ENCODE measurements at regions not wholly inside any gene's neighbourhood (a gene's known extent, or its start where the extent isn't known, plus 50 kb on each side); places are given as distances from the start of the nearest gene placed in this dataset.

DNA sequence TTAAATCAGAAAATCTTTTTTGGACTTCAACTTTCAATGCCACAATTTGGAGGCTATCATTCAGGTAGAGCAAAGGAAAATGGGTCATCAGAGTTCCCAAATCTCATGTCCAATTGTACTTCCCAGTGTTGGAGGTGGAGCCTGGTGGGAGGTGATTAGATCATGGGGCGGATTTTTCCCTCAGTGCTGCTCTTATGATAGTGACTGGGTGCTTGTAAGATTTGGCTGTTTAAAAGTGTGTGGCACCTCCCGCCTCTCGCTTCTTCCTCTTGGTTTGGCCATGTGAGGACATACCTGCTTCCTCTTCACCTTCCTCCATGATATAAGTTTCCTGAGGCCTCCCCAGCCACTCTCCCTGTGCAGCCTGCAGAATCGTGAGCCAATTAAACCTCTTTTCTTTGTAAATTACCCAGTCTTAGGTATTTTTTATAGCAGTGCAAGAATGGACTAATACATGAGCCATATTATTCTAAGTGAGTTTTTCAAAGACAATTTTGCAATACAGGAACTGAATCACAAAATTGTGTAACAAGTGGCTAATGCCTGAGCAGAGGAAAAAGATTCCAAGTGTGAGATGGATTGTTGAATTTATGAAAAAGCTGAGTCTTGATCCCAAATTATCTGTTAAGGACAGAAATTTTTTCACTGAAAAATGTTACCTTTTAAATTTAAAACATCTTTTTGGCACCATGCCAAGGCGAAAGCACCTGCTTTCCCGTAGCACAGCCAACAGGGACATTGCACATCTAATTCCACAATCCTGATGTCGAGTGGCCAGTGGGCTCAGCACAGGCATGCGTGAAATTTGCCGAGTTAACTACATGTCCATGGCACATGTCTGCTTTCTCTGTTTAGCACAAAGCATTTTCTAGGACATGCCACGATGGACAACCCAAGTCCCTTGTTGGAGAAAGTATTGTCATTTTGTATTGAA lies 150.9 kb downstream of the COL6A3 start:
- DNase-seq (ENCODE audit: low read depth in 3 of 3, low spot score in 2 of 3): no peak

DNA sequence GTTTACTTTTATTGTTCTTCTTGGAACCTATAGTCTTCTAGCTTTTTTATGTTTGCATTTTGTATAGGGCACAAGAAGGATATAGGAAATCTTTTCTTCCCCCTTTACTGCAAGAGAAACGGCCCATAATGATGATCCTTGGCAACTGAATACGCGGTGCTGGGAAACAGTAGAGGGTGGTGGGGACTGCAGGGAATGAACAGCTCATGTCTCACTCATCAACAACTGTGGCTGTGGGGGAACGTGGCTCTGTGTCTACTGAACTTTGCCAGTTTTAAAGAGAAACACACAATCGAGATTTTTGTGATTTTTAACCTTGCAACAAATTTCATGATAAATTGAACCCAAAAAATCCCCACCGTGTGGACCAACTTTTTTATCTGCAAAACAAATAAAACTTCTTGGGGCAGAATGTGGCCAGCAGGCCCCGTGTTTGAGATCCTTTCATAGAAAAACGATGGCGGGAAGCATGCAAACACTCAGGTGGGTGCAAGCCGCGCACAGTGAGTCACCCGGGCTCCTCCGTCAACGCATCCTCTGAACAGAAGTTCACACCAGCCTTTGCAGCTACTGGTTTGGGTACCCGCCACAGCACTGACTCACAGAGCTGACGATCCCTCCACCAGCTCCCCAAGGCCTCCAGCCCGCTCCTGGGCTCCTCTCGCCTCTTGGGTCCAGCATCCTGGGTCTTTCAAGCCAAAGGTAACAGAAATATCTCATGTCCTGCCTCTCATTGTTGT lies 149.3 kb downstream of the COL6A3 start:
- no peak for DNase-seq (ENCODE audit: low read depth in 3 of 3, low spot score in 2 of 3)

DNA sequence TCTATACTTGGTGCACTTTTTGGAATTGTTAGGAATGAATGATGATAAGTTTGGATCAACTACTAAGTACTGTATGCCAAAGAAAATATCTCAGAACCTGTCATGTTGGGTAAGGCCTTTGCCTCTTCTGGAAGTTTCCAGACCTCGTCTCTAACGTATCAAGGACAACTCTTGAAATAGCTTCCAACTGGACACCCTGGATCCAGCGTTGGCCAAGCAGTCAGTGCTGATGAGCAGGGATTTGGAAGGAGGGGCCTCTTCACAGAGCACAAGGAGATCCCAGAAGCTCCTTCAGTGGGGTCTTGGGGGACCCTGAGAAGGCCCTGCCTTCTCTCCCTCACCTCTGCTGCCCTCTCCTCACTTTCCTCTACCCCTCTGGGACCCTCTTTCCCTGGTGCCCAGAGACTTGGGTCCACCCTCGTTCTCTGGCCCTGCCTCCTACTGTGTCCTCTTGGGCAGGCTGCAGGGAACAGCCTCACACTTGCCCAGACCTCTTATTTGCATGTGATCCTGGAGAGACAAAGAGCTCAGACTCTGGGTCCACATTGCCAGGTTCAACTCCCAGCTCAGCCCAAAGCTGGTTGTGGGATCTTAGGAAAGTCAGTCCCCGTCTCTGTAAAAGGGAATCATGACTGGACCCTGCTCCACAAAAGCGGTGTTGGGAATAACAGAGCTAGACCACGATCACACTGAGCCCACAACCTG lies 145.8 kb downstream of the COL6A3 start:
- no peak for DNase-seq (ENCODE audit: low read depth in 3 of 3, low spot score in 2 of 3)

DNA sequence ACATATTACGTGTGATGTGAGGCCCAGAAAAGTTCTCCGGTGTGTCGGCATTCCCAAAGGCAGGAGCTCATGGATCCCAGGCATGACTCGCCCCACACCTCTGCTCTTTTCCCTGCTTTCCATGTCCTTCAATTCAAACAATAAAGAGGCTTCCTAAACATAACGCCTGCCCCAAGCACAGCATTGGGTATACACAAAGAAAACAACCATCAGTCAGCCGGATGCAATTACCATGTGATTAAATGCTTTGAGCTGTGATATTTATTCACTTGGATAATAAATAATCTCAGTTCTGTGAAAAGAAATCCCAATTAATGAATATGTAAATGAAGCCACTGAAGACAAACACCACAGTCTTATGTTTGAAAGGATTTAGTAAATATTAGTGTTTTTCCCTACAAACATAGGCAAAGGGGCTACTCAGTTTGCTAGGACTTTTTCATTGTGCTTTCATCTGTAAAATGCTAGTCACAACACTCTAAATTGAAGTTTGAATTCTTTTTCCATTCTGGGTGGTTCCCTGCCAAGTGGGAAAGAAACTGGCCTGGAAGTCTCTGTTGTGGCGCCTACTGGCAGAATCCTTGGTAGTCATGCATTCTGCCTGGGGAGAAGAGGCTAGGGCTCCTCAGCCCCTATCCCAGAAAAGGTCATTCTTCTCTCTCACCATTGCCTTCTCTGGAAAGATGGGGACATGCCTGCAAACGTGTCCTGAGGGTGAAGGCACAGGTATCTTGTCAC lies 144.7 kb downstream of the COL6A3 start:
- no peak for DNase-seq (ENCODE audit: low read depth in 3 of 3, low spot score in 2 of 3)

DNA sequence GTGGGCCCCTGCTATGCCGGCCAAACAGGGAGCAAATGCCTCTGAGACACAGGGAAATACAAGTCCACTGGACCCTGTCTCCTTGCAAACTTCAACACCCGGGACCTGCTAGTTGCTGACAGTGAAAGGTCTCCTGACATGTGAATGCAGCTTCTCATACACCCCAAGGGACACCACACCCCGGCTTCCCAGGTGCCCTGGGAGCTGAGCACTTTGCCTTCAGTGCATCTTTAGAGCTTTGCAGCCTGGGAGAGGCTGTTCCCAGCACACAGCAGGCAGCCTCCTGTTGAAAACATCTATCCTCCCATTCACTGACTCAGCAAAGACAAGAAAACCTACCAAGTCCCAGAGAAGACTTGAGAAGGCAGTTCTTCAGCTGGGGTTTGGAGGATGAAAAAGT lies 143.4 kb downstream of the COL6A3 start:
- no peak for DNase-seq (ENCODE audit: low read depth in 3 of 3, low spot score in 2 of 3)

DNA sequence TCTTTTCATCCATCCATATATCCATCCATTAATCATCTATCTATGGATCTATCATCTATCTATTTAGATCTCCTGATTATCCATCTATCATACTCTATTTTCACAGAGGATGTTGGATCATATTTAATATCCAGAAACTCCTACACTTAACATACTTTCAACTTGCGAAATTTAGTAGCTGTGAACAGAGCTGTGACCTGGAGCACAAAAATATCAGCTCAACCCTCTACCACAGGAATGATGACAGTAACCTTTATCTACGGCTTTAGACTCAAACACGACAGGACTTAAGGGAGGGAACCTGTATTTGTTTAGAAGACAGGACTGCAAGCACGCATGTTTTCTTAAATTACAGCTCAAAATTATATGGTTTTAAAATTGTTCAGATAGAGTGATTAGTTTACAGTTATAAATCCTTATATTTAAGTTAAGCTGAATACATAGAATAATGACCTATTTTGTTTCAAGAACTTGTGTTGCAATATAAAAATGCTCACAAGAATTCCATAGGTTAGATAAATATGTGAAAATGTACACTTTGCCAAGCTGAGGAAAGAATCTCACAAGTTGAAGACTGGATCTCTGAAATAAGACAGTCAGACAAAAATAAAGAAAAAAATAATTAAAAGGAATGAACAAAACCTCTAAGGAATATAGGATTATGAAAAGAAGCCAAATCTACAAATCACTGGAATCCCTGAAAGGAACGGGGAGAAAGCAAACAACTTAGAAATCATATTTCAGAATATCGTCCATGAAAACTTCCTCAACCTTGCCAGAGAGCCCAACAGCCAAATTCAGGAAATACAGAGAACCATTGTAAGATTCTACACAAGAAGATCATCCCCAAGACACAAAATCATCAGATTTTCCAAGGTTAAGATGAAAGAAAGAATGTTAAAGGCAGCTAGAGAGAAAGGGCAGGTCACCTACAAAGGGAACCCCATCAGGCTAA lies 142.0 kb downstream of the COL6A3 start:
- no peak for DNase-seq (ENCODE audit: low read depth in 3 of 3, low spot score in 2 of 3)

Data from right renal cortex interstitium (tissue), 3 donors.